ENCODE measurements at regions not wholly inside any gene's neighbourhood (a gene's known extent, or its start where the extent isn't known, plus 50 kb on each side); places are given as distances from the start of the nearest gene placed in this dataset.
"Not testable (repeated sequence)": the region's sequence is repeated elsewhere in the genome, so short reads cannot be mapped to it uniquely, and the experiment has no call there.

DNA sequence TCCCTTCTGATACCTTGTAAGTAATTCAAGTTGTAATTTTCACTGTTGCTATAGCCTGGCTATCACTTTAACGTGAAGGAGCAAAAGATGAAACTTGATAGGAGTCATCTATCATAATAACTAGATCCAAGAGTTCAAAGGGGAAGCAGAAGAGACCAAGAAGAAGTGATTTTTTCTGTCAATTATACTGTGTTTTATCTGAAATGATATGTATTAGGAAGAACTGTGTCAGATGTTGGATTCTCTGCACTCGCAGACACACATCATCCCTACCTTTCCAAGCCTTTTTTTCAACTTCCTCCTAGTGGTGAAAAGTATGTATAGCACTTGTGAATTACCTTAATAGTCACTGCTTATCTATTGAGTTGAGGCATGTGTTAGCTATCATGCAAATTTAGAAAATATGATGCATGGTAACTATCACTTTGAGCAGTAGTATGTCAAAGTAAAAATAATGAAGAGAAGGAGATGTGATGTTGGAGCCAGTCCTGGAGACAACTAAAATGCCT is 864.2 kb downstream of the PRIM2 start:
- H3K36me3 Mint-ChIP-seq = not testable (repeated sequence)

DNA sequence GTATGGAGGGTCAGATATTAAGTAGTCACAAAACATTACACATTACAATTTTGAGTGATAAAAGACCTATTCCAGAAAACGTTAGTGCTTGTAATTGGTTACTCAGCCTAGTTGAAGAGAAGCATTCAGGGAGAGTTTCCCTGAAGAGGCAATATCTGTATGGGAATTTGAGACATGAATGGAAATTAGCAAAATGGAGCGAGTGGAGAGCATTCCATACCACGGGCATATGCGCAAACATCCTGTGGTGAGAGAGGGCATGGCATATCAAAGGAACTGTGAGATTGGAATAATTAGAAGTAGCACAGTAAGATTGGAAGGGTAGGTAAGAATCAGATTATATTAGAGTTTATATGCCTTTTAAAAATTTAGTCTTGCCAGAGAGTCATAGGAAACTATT is 867.9 kb downstream of the PRIM2 start:
- H3K4me2 ChIP-seq (replicated peaks; ENCODE audit: extremely low read depth, low read length, poor library complexity, severe bottlenecking); H3K9me3 Mint-ChIP-seq; H3K79me2 ChIP-seq (ENCODE audit: insufficient read depth, low read length); H3K27ac ChIP-seq (ENCODE audit: low read depth in 1 of 2, low read length in 2 of 2); H3K4me3 Mint-ChIP-seq; H3K4me1 ChIP-seq (ENCODE audit: control insufficient read depth in 1 of 2, insufficient read depth in 2 of 2, low read length in 2 of 2); DNase-seq; H2AFZ ChIP-seq (ENCODE audit: insufficient read depth, low read depth, low read length, poor library complexity, severe bottlenecking); H3K36me3 Mint-ChIP-seq; H3K9me3 ChIP-seq (replicated peaks in 1 of 2; ENCODE audit: control insufficient read depth in 1 of 2, insufficient read depth in 1 of 2, low read length in 2 of 2); intact Hi-C loops (cut with micrococcal nuclease); H3K27me3 ChIP-seq (ENCODE audit: control insufficient read depth in 2 of 2, insufficient read depth in 2 of 2, low read length in 2 of 2); H3K4me3 ChIP-seq (replicated peaks in 1 of 3; ENCODE audit: low read depth in 2 of 3, low read length in 3 of 3); H3K27me3 Mint-ChIP-seq (ENCODE audit: low read depth in 3 of 3); H4K20me1 ChIP-seq (ENCODE audit: insufficient read depth, low read length); H3K4me1 Mint-ChIP-seq; H3K9ac ChIP-seq (ENCODE audit: insufficient read depth, low read length, poor library complexity, severe bottlenecking); H3K27ac Mint-ChIP-seq; H3K36me3 ChIP-seq (replicated peaks in 1 of 2; ENCODE audit: control insufficient read depth in 1 of 2, insufficient read depth in 2 of 2, low read length in 2 of 2): not testable (repeated sequence)
- WGBS (ENCODE audit: insufficient coverage) = 91% methylated on average over 3 of the region's 4 CpGs

More for the DNA sequence above, 864.2 kb downstream of the PRIM2 start:
- intact Hi-C loops (cut with micrococcal nuclease); H3K4me3 Mint-ChIP-seq; H3K4me3 ChIP-seq (replicated peaks in 1 of 3; ENCODE audit: low read depth in 2 of 3, low read length in 3 of 3); H2AFZ ChIP-seq (ENCODE audit: insufficient read depth, low read depth, low read length, poor library complexity, severe bottlenecking); H3K4me2 ChIP-seq (replicated peaks; ENCODE audit: extremely low read depth, low read length, poor library complexity, severe bottlenecking); H3K27ac Mint-ChIP-seq; H3K36me3 ChIP-seq (replicated peaks in 1 of 2; ENCODE audit: control insufficient read depth in 1 of 2, insufficient read depth in 2 of 2, low read length in 2 of 2); H3K27me3 ChIP-seq (ENCODE audit: control insufficient read depth in 2 of 2, insufficient read depth in 2 of 2, low read length in 2 of 2); H3K9ac ChIP-seq (ENCODE audit: insufficient read depth, low read length, poor library complexity, severe bottlenecking); DNase-seq; H3K4me1 ChIP-seq (ENCODE audit: control insufficient read depth in 1 of 2, insufficient read depth in 2 of 2, low read length in 2 of 2); H3K4me1 Mint-ChIP-seq; H3K9me3 Mint-ChIP-seq; H3K27me3 Mint-ChIP-seq (ENCODE audit: low read depth in 3 of 3); H4K20me1 ChIP-seq (ENCODE audit: insufficient read depth, low read length); H3K27ac ChIP-seq (ENCODE audit: low read depth in 1 of 2, low read length in 2 of 2); H3K9me3 ChIP-seq (replicated peaks in 1 of 2; ENCODE audit: control insufficient read depth in 1 of 2, insufficient read depth in 1 of 2, low read length in 2 of 2); H3K79me2 ChIP-seq (ENCODE audit: insufficient read depth, low read length): not testable (repeated sequence)
- WGBS (ENCODE audit: insufficient coverage) = no CpG with 5 or more reads among the region's 2 CpGs

GRCh38 chr6:58193209-58193608 is 875.8 kb downstream of the PRIM2 start:
- H3K9me3 ChIP-seq (replicated peaks in 1 of 2; ENCODE audit: control insufficient read depth in 1 of 2, insufficient read depth in 1 of 2, low read length in 2 of 2) = peaks cover 0 to 11% of the 10 kb centered on the region in 2 donors
- H3K27me3 ChIP-seq (ENCODE audit: control insufficient read depth in 2 of 2, insufficient read depth in 2 of 2, low read length in 2 of 2); H3K27ac ChIP-seq (ENCODE audit: low read depth in 1 of 2, low read length in 2 of 2); H3K79me2 ChIP-seq (ENCODE audit: insufficient read depth, low read length); H2AFZ ChIP-seq (ENCODE audit: insufficient read depth, low read depth, low read length, poor library complexity, severe bottlenecking); H3K4me3 ChIP-seq (replicated peaks in 1 of 3; ENCODE audit: low read depth in 2 of 3, low read length in 3 of 3); H3K4me3 Mint-ChIP-seq; H3K4me2 ChIP-seq (replicated peaks; ENCODE audit: extremely low read depth, low read length, poor library complexity, severe bottlenecking); H3K36me3 ChIP-seq (replicated peaks in 1 of 2; ENCODE audit: control insufficient read depth in 1 of 2, insufficient read depth in 2 of 2, low read length in 2 of 2); H3K27me3 Mint-ChIP-seq (ENCODE audit: low read depth in 3 of 3); H3K4me1 ChIP-seq (ENCODE audit: control insufficient read depth in 1 of 2, insufficient read depth in 2 of 2, low read length in 2 of 2); H3K4me1 Mint-ChIP-seq; H3K36me3 Mint-ChIP-seq; intact Hi-C loops (cut with micrococcal nuclease); H3K9ac ChIP-seq (ENCODE audit: insufficient read depth, low read length, poor library complexity, severe bottlenecking); H4K20me1 ChIP-seq (ENCODE audit: insufficient read depth, low read length); DNase-seq: not testable (repeated sequence)
- peaks cover 7 to 13% (median 11%) of the 10 kb centered on the region in 7 donors for H3K9me3 Mint-ChIP-seq
- no CpG with 5 or more reads among the region's 1 CpG for WGBS (ENCODE audit: insufficient coverage)
- peak overlapping the region in 1 of 7 donors; percentile 21 for H3K27ac Mint-ChIP-seq
